AG10803 (cell line): ENCODE measurements at regions not wholly inside any gene's neighbourhood (a gene's known extent, or its start where the extent isn't known, plus 50 kb on each side); places are given as distances from the start of the nearest gene placed in this dataset.

ENCODE experiments used
- DNase-seq: peaks from one replicate; pipeline ENCODE4 v3.0.0; 2010; ENCODE audit warnings: low read depth
- H3K4me3 ChIP-seq: 2 replicates; pipeline ENCODE4 v1.5.1; 2011; ENCODE audit warnings: mild to moderate bottlenecking, low read length, control low read depth
- CTCF ChIP-seq: conservative IDR thresholded peaks from 2 replicates; pipeline ENCODE4 v1.5.1; 2011; ENCODE audit warnings: mild to moderate bottlenecking, low read length, control low read depth, inconsistent platforms

DNA sequence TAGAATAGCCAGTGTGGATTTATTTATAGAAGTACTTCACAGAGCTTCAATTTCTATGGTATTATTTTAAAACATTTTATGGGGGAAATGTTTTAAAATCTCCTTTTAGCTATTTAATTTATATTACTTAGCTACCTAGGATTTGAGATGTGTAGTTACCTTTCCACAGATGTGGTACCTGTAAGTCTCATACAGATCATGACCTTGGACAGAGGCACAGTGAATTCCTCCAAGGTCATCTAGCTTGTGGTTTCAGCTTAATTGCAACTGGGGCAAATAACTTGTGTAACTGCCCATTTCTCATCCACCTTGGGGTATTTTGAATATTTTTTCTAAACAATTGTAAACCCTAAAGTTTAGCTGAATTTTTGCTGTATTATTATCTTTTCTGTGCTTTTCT is 89.2 kb downstream of the DMRTA1 start:
- no peak for DNase-seq
- TF ChIP-seq CTCF: no peak
- no peak overlapping the region for H3K4me3 ChIP-seq

- TF ChIP-seq CTCF: no peak
- H3K4me3 ChIP-seq: no peak overlapping the region
- DNase-seq: no peak
Observed at GRCh38 chr9:22537721-22538120, 91.1 kb downstream of the DMRTA1 start.

GRCh38 chr9:22548625-22549024 is 102.0 kb downstream of the DMRTA1 start:
- no peak for TF ChIP-seq CTCF
- no peak for DNase-seq
- H3K4me3 ChIP-seq: no peak overlapping the region

DNA sequence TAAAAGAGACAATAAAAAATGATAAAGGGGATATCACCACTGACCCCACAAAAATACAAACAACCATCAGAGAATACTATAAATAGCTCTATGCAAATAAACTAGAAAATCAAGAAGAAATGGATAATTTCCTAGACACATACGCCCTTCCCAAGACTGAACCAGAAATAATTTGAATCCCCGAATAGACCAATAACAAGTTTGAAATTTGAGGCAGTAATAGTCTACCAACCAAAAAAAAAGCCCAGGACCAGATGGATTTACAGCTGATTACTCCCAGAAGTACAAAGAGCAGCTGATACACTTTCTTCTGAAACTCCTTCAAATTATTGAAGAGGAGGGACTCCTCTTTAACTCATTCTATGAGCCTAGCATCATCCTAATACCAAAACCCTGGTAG is 128.1 kb downstream of the DMRTA1 start:
- no peak for DNase-seq
- H3K4me3 ChIP-seq: no peak overlapping the region
- no peak for TF ChIP-seq CTCF

GRCh38 chr9:22580788-22581187 is 134.2 kb downstream of the DMRTA1 start:
- TF ChIP-seq CTCF: no peak
- H3K4me3 ChIP-seq: no peak overlapping the region
- DNase-seq: no peak

DNA sequence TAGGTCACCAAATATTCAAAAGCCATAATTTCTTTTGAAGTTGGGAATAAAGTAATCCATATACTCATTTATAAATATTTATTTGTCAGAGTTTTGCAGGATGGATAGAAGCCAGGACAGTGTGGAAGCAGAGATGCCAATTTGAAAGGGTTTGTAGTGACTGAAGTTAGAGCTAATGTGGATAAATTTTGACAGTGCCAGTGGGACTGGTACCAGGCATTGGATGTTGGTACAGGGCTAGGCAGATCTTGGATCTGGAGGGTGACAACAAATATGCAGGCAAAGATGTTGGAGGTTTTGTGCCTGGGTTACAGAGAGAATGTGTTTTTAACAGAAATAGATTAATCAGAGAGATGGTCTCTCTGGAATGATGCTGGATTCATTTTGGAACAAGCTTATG is 135.6 kb downstream of the DMRTA1 start:
- no peak for TF ChIP-seq CTCF
- DNase-seq: no peak
- H3K4me3 ChIP-seq: no peak overlapping the region

DNA sequence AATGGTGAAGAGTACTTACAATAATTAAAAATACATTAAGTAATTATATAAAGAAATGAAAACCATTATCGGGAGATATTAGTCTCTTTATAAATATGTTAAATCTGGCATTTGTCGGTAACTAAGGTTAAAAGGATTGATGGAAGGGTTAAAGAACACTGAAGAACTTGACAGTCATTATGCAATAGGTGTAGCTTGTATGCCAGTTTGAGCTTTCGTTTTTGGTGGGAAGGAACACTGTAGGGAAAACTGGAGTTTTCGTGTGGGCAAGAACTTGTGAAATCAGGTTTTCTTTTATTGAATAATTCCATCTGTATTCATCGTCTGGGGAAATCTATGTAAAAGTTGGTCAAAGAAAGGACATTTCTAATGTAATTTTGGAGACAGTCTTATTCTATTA is 142.3 kb downstream of the DMRTA1 start:
- no peak for DNase-seq
- H3K4me3 ChIP-seq: no peak overlapping the region
- no peak for TF ChIP-seq CTCF
